ENCODE measurements at regions not wholly inside any gene's neighbourhood (a gene's known extent, or its start where the extent isn't known, plus 50 kb on each side); places are given as distances from the start of the nearest gene placed in this dataset.
"Not testable (repeated sequence)": the region's sequence is repeated elsewhere in the genome, so short reads cannot be mapped to it uniquely, and the experiment has no call there.

- H3K4me1 ChIP-seq = no peaks in the 10 kb centered on the region
- DNase-seq (ENCODE audit: extremely low spot score in 2 of 2) = peak in 1 of 2 donors; percentile 25
- intact Hi-C loops (cut with DNase I) = no loop called here
- H3K9me3 ChIP-seq = no peaks in the 10 kb centered on the region
- no peaks in the 10 kb centered on the region for H3K27me3 ChIP-seq
- no peaks in the 10 kb centered on the region for H3K36me3 ChIP-seq
- H3K27ac ChIP-seq = no peak overlapping the region
- H3K4me3 ChIP-seq = no peak overlapping the region
- TF ChIP-seq POLR2AphosphoS5 (IDR thresholded peaks at IDR 0.05; ENCODE audit: insufficient read depth in 1 of 2, low read depth in 1 of 2) (no peak), POLR2A (IDR thresholded peaks at IDR 0.05) (no peak), CTCF (IDR thresholded peaks at IDR 0.05) (no peak)
Measured at GRCh38 chr20:40630099-40630498, 58.9 kb downstream of the MAFB start.

GRCh38 chr20:40628877-40629276, 60.2 kb downstream of the MAFB start:
- Histone ChIP-seq H3K27me3 (no peaks in the 10 kb centered on the region), H3K9me3 (no peaks in the 10 kb centered on the region), H3K27ac (no peak overlapping the region), H3K4me1 (no peaks in the 10 kb centered on the region), H3K4me3 (no peak overlapping the region), H3K36me3 (no peaks in the 10 kb centered on the region)
- TF ChIP-seq CTCF (IDR thresholded peaks at IDR 0.05) (no peak), POLR2A (IDR thresholded peaks at IDR 0.05) (no peak), POLR2AphosphoS5 (IDR thresholded peaks at IDR 0.05; ENCODE audit: insufficient read depth in 1 of 2, low read depth in 1 of 2) (no peak)
- DNase-seq (ENCODE audit: extremely low spot score in 2 of 2) = peak; percentile 34 to 71
- intact Hi-C loops (cut with DNase I) = no loop called here

GRCh38 chr20:40619053-40619452, 70.0 kb downstream of the MAFB start:
- H3K27ac ChIP-seq; H3K4me1 ChIP-seq; H3K27me3 ChIP-seq; H3K9me3 ChIP-seq; H3K36me3 ChIP-seq; H3K4me3 ChIP-seq; intact Hi-C loops (cut with DNase I): not testable (repeated sequence)
- DNase-seq (ENCODE audit: extremely low spot score in 2 of 2) = peak; percentile 58 to 72

GRCh38 chr20:40617594-40617993, 71.4 kb downstream of the MAFB start:
- H3K27me3 ChIP-seq = no peaks in the 10 kb centered on the region

GRCh38 chr20:40612837-40613236, 76.2 kb downstream of the MAFB start:
- DNase-seq (ENCODE audit: extremely low spot score in 2 of 2) = no peak
- intact Hi-C loops (cut with DNase I) = no loop called here
- H3K9me3 ChIP-seq = no peaks in the 10 kb centered on the region
- H3K4me1 ChIP-seq = no peaks in the 10 kb centered on the region
- no peak for TF ChIP-seq POLR2AphosphoS5 (IDR thresholded peaks at IDR 0.05; ENCODE audit: insufficient read depth in 1 of 2, low read depth in 1 of 2)
- no peak for TF ChIP-seq CTCF (IDR thresholded peaks at IDR 0.05)
- TF ChIP-seq POLR2A (IDR thresholded peaks at IDR 0.05) = no peak
- no peaks in the 10 kb centered on the region for H3K36me3 ChIP-seq
- no peak overlapping the region for H3K4me3 ChIP-seq
- no peaks in the 10 kb centered on the region for H3K27me3 ChIP-seq
- H3K27ac ChIP-seq = no peak overlapping the region

More at GRCh38 chr20:40617594-40617993, 71.4 kb downstream of the MAFB start:
- Histone ChIP-seq H3K36me3 (no peaks in the 10 kb centered on the region), H3K4me3 (no peak overlapping the region), H3K9me3 (no peaks in the 10 kb centered on the region), H3K27ac (no peak overlapping the region), H3K4me1 (no peaks in the 10 kb centered on the region)
- intact Hi-C loops (cut with DNase I) = no loop called here
- DNase-seq (ENCODE audit: extremely low spot score in 2 of 2) = peak in 1 of 2 donors; percentile 8
- TF ChIP-seq POLR2A (IDR thresholded peaks at IDR 0.05) (no peak), POLR2AphosphoS5 (IDR thresholded peaks at IDR 0.05; ENCODE audit: insufficient read depth in 1 of 2, low read depth in 1 of 2) (no peak), CTCF (IDR thresholded peaks at IDR 0.05) (no peak)

- DNase-seq (ENCODE audit: extremely low spot score in 2 of 2) = no peak
- Histone ChIP-seq H3K27ac (no peak overlapping the region), H3K4me1 (no peaks in the 10 kb centered on the region), H3K36me3 (no peaks in the 10 kb centered on the region), H3K4me3 (no peak overlapping the region), H3K27me3 (no peaks in the 10 kb centered on the region), H3K9me3 (no peaks in the 10 kb centered on the region)
- intact Hi-C loops (cut with DNase I) = no loop called here
- no peak for TF ChIP-seq POLR2A (IDR thresholded peaks at IDR 0.05)
- TF ChIP-seq POLR2AphosphoS5 (IDR thresholded peaks at IDR 0.05; ENCODE audit: insufficient read depth in 1 of 2, low read depth in 1 of 2) = no peak
- no peak for TF ChIP-seq CTCF (IDR thresholded peaks at IDR 0.05)
Measured at GRCh38 chr20:40612247-40612646, 76.8 kb downstream of the MAFB start.
